ENCODE measurements at regions not wholly inside any gene's neighbourhood (a gene's known extent, or its start where the extent isn't known, plus 50 kb on each side); places are given as distances from the start of the nearest gene placed in this dataset.

DNA sequence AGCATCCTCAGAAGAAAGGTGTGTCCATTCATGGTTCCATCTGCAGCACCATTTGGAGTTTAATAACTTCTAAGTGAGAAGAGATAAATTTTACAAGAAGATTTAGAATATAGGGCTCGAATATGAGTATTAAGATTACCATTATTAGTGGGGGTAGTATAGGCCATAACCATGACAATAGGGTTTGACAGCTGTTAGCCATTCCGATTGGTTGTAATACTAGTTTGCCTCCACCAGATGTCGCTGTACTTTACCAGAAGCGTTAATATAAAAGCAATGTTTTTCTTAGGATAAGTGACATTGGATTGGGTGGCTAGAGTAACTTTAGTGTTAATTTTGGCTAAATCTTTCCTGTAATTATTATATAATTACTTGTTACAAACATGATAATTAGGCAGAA, 107.5 kb upstream of the SRD5A2 start:
- TF ChIP-seq, protein P1, sequence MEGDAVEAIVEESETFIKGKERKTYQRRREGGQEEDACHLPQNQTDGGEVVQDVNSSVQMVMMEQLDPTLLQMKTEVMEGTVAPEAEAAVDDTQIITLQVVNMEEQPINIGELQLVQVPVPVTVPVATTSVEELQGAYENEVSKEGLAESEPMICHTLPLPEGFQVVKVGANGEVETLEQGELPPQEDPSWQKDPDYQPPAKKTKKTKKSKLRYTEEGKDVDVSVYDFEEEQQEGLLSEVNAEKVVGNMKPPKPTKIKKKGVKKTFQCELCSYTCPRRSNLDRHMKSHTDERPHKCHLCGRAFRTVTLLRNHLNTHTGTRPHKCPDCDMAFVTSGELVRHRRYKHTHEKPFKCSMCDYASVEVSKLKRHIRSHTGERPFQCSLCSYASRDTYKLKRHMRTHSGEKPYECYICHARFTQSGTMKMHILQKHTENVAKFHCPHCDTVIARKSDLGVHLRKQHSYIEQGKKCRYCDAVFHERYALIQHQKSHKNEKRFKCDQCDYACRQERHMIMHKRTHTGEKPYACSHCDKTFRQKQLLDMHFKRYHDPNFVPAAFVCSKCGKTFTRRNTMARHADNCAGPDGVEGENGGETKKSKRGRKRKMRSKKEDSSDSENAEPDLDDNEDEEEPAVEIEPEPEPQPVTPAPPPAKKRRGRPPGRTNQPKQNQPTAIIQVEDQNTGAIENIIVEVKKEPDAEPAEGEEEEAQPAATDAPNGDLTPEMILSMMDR (IDR thresholded peaks at IDR 0.05 in 8 of 11, conservative IDR thresholded peaks at IDR 0.05 in 3 of 11): peak in 6 of 11 experiments; percentile 45 to 64 (median 50)
- TF ChIP-seq POLR2A (IDR thresholded peaks at IDR 0.05): no peak

Measured in spleen (tissue), 7 donors.